H9 (cell line): ENCODE measurements at regions not wholly inside any gene's neighbourhood (a gene's known extent, or its start where the extent isn't known, plus 50 kb on each side); places are given as distances from the start of the nearest gene placed in this dataset.

Experiments used
- DNase-seq: peaks from one replicate; pipeline ENCODE4 v3.0.0-alpha.2; 2017
- H2AFZ ChIP-seq: one replicate; pipeline ENCODE4 v1.6.1; 2013; ENCODE audit warnings: mild to moderate bottlenecking, low read length, control low read depth, moderate library complexity
- H2AK5ac ChIP-seq: 2 replicates; pipeline ENCODE4 v1.6.1; 2013; ENCODE audit warnings: low read length, control low read depth, mixed read lengths; ENCODE audit not compliant: insufficient read length
- H2BK120ac ChIP-seq: one replicate; pipeline ENCODE4 v1.6.1; 2013; ENCODE audit warnings: low read depth, mild to moderate bottlenecking, low read length, control low read depth, inconsistent platforms; ENCODE audit not compliant: poor library complexity, severe bottlenecking
- H2BK12ac ChIP-seq: 2 replicates; pipeline ENCODE4 v1.6.1; 2013; ENCODE audit warnings: low read length, control low read depth, mixed read lengths, low read depth; ENCODE audit not compliant: insufficient read length
- H2BK15ac ChIP-seq: 2 replicates; pipeline ENCODE4 v1.6.1; 2013; ENCODE audit warnings: low read depth, low read length, control low read depth
- H2BK20ac ChIP-seq: one replicate; pipeline ENCODE4 v1.6.1; 2013; ENCODE audit warnings: low read depth, mild to moderate bottlenecking, low read length, control low read depth, inconsistent platforms; ENCODE audit not compliant: poor library complexity, severe bottlenecking
- H2BK5ac ChIP-seq: 2 replicates; pipeline ENCODE4 v1.6.1; 2013; ENCODE audit warnings: low read length, control low read depth, mixed read lengths; ENCODE audit not compliant: insufficient read length
- H3K14ac ChIP-seq: 2 replicates; pipeline ENCODE4 v1.6.1; 2013; ENCODE audit warnings: low read length, control low read depth; ENCODE audit not compliant: insufficient read depth
- H3K18ac ChIP-seq: 2 replicates; pipeline ENCODE4 v1.6.1; 2013; ENCODE audit warnings: low read depth, mild to moderate bottlenecking, mixed read lengths, low read length, control low read depth; ENCODE audit not compliant: insufficient read length
- H3K23ac ChIP-seq: 2 replicates; pipeline ENCODE4 v1.6.1; 2013; ENCODE audit warnings: low read length, control low read depth, mixed read lengths, low read depth; ENCODE audit not compliant: insufficient read length
- H3K23me2 ChIP-seq: 2 replicates; pipeline ENCODE4 v1.6.1; 2013; ENCODE audit warnings: low read depth, mild to moderate bottlenecking, mixed read lengths, low read length, control low read depth; ENCODE audit not compliant: insufficient read length, poor library complexity, severe bottlenecking
- H3K27ac ChIP-seq: 2 replicates; pipeline ENCODE4 v1.5.1; 2013; ENCODE audit warnings: low read length, control low read depth, mixed read lengths, low read depth; ENCODE audit not compliant: insufficient read length
- H3K27me3 ChIP-seq: 2 replicates; pipeline ENCODE4 v1.6.1; 2013; ENCODE audit warnings: low read length, control low read depth, inconsistent platforms; ENCODE audit not compliant: insufficient read depth
- H3K4ac ChIP-seq: 2 replicates; pipeline ENCODE4 v1.6.1; 2013; ENCODE audit warnings: low read depth, mild to moderate bottlenecking, control low read depth, inconsistent platforms, low read length, moderate library complexity
- H3K4me1 ChIP-seq: 2 replicates; pipeline ENCODE4 v1.6.1; 2013; ENCODE audit warnings: low read length, control low read depth, inconsistent platforms; ENCODE audit not compliant: insufficient read depth
- H3K4me2 ChIP-seq: 2 replicates; pipeline ENCODE4 v1.6.1; 2013; ENCODE audit warnings: low read length, control low read depth, mixed read lengths; ENCODE audit not compliant: insufficient read length, insufficient read depth
- H3K56ac ChIP-seq: 2 replicates; pipeline ENCODE4 v1.6.1; 2013; ENCODE audit warnings: low read depth, mild to moderate bottlenecking, mixed read lengths, low read length, control low read depth; ENCODE audit not compliant: insufficient read length
- H3K79me1 ChIP-seq: 2 replicates; pipeline ENCODE4 v1.6.1; 2013; ENCODE audit warnings: low read depth, mild to moderate bottlenecking, moderate library complexity, low read length, control low read depth, inconsistent platforms; ENCODE audit not compliant: insufficient read depth, poor library complexity, severe bottlenecking
- H3K79me2 ChIP-seq: 2 replicates; pipeline ENCODE4 v1.6.1; 2013; ENCODE audit warnings: low read length, control low read depth, inconsistent platforms; ENCODE audit not compliant: insufficient read depth
- H3K9ac ChIP-seq: 2 replicates; pipeline ENCODE4 v1.6.1; 2013; ENCODE audit warnings: low read length, control low read depth, mixed read lengths; ENCODE audit not compliant: insufficient read length; ENCODE audit errors: extremely low read depth
- H3K9me3 ChIP-seq: one replicate; pipeline ENCODE4 v1.6.1; 2013; ENCODE audit warnings: low read depth, low read length, inconsistent platforms; ENCODE audit not compliant: control insufficient read depth
- H3T11ph ChIP-seq: one replicate; pipeline ENCODE4 v1.6.1; 2013; ENCODE audit warnings: mild to moderate bottlenecking, low read length, control low read depth, inconsistent platforms
- H4K20me1 ChIP-seq: one replicate; pipeline ENCODE4 v1.6.1; 2013; ENCODE audit not compliant: control insufficient read depth, insufficient read length, insufficient read depth
- H4K5ac ChIP-seq: 2 replicates; pipeline ENCODE4 v1.6.1; 2013; ENCODE audit warnings: low read depth, mild to moderate bottlenecking, mixed read lengths, low read length, control low read depth; ENCODE audit not compliant: insufficient read length
- H4K8ac ChIP-seq: replicated peaks from 2 replicates; pipeline ENCODE4 v1.6.1; 2013; ENCODE audit warnings: low read length, control low read depth, mixed read lengths, low read depth; ENCODE audit not compliant: insufficient read length
- H4K91ac ChIP-seq: 2 replicates; pipeline ENCODE4 v1.6.1; 2013; ENCODE audit warnings: low read depth, mild to moderate bottlenecking, moderate library complexity, mixed read lengths, low read length, control low read depth; ENCODE audit not compliant: insufficient read length
- H3K27ac Mint-ChIP-seq, 3 experiments: 2 replicates in 2 of 3; 3 replicates in 1 of 3; pipeline ENCODE4 v1.8.0; 2020 to 2021; ENCODE audit warnings: mixed read lengths in 3 of 3, mild to moderate bottlenecking in 1 of 3, moderate library complexity in 1 of 3
- H3K27me3 Mint-ChIP-seq: 2 replicates; pipeline ENCODE4 v1.8.0; 2021; ENCODE audit warnings: low read depth, mild to moderate bottlenecking, moderate library complexity, mixed read lengths
- H3K36me3 Mint-ChIP-seq, 3 experiments: 2 replicates in 2 of 3; 3 replicates in 1 of 3; pipeline ENCODE4 v1.8.0; 2020 to 2021; ENCODE audit warnings: low read depth in 3 of 3, mixed read lengths in 3 of 3; ENCODE audit not compliant: insufficient read depth in 1 of 3
- H3K4me1 Mint-ChIP-seq, 2 experiments: 2 replicates each; pipeline ENCODE4 v1.8.0; 2020; ENCODE audit warnings: mixed read lengths in 2 of 2
- H3K4me3 Mint-ChIP-seq, 2 experiments: 2 replicates in 1 of 2; 3 replicates in 1 of 2; pipeline ENCODE4 v1.8.0; 2020 to 2021; ENCODE audit warnings: mild to moderate bottlenecking in 2 of 2, mixed read lengths in 2 of 2, moderate library complexity in 1 of 2
- H3K9me3 Mint-ChIP-seq, 2 experiments: 2 replicates in 1 of 2; 3 replicates in 1 of 2; pipeline ENCODE4 v1.8.0; 2020; ENCODE audit warnings: mild to moderate bottlenecking in 2 of 2, mixed read lengths in 2 of 2, moderate library complexity in 1 of 2
- WGBS: extraction: QIAGEN DNeasy Blood & Tissue Kit; methylation state at CpG from one replicate; pipeline ENCODE4 v1.1.7; 2013; ENCODE audit warnings: missing lambda C conversion rate, low lambda C conversion rate, mixed read lengths; ENCODE audit not compliant: insufficient read length; ENCODE audit errors: extremely low coverage; 5-methylcytosine and 5-hydroxymethylcytosine counted together
- TF ChIP-seq, protein P1 (sequence below): fragments of 200-600 bp; sonication (generic); conservative IDR thresholded peaks from 3 replicates; pipeline ENCODE4 v1.8.0; 2021; ENCODE audit warnings: antibody characterized with exemption, mild to moderate bottlenecking

DNA sequence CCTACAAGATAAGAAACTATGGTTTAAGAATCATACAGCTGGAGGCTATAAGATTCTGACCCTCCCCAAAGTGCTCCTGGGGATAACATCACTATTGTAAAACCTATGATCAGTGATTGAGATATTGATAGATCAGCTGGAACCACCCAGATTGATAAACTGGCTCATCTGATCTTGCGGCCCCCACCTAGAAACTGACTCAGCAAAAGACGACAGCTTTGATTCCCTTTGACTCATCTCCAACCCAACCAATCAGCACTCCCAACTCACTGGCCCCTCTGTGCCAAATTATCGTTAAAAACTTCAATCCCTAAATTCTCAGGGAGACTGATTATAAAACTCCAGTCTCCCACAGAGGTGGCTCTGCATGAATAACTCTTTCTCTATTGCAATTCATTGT, 106.4 kb downstream of the SCP2D1 start:
- no peaks in the 10 kb centered on the region for H3K23me2 ChIP-seq
- H2BK5ac ChIP-seq: no peak overlapping the region
- no peak overlapping the region for H3T11ph ChIP-seq
- no peaks in the 10 kb centered on the region for H3K9me3 ChIP-seq
- H2BK120ac ChIP-seq: no peak overlapping the region
- H3K18ac ChIP-seq: no peak overlapping the region
- H3K9ac ChIP-seq: no peak overlapping the region
- Mint-ChIP-seq H3K27me3 (no peaks in the 10 kb centered on the region), H3K36me3 (no peaks in the 10 kb centered on the region), H3K9me3 (no peaks in the 10 kb centered on the region; a peak in 1 of 5 replicates), H3K4me1 (peaks cover 10% of the 10 kb centered on the region in 2 experiments; a peak in 2 of 4 replicates), H3K27ac (no peak overlapping the region), H3K4me3 (no peak overlapping the region)
- H2AK5ac ChIP-seq: no peak overlapping the region
- H3K79me1 ChIP-seq: no peaks in the 10 kb centered on the region
- no peak overlapping the region for H4K91ac ChIP-seq
- H3K56ac ChIP-seq: no peak overlapping the region
- no peak overlapping the region for H2BK20ac ChIP-seq
- H3K27me3 ChIP-seq: no peaks in the 10 kb centered on the region
- DNase-seq: no peak
- H3K79me2 ChIP-seq: no peaks in the 10 kb centered on the region
- H3K4me2 ChIP-seq: no peak overlapping the region
- no peak overlapping the region for H3K14ac ChIP-seq
- H4K20me1 ChIP-seq: no peaks in the 10 kb centered on the region
- H2AFZ ChIP-seq: no peak overlapping the region
- H2BK12ac ChIP-seq: no peak overlapping the region
- no peak overlapping the region for H4K8ac ChIP-seq
- no CpG with 5 or more reads among the region's 3 CpGs for WGBS
- no peaks in the 10 kb centered on the region for H3K4me1 ChIP-seq
- no peak overlapping the region for H2BK15ac ChIP-seq
- H3K23ac ChIP-seq: no peak overlapping the region
- no peak overlapping the region for H4K5ac ChIP-seq
- H3K4ac ChIP-seq: no peak overlapping the region
- TF ChIP-seq, protein P1, sequence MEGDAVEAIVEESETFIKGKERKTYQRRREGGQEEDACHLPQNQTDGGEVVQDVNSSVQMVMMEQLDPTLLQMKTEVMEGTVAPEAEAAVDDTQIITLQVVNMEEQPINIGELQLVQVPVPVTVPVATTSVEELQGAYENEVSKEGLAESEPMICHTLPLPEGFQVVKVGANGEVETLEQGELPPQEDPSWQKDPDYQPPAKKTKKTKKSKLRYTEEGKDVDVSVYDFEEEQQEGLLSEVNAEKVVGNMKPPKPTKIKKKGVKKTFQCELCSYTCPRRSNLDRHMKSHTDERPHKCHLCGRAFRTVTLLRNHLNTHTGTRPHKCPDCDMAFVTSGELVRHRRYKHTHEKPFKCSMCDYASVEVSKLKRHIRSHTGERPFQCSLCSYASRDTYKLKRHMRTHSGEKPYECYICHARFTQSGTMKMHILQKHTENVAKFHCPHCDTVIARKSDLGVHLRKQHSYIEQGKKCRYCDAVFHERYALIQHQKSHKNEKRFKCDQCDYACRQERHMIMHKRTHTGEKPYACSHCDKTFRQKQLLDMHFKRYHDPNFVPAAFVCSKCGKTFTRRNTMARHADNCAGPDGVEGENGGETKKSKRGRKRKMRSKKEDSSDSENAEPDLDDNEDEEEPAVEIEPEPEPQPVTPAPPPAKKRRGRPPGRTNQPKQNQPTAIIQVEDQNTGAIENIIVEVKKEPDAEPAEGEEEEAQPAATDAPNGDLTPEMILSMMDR: no peak
- H3K27ac ChIP-seq: no peak overlapping the region
